Right lobe of liver (tissue), 4 donors: ENCODE measurements at regions not wholly inside any gene's neighbourhood (a gene's known extent, or its start where the extent isn't known, plus 50 kb on each side); places are given as distances from the start of the nearest gene placed in this dataset.

Experiments used
- CTCF ChIP-seq, 4 donors: fragments of 200-600 bp in 3 of 4; fragments of 450-650 bp in 1 of 4; IDR thresholded peaks; one replicate each; pipeline versions ENCODE4 v1.5.1 to v1.8.0; 2016 to 2022; ENCODE audit warnings: antibody characterized with exemption in 4 of 4, mild to moderate bottlenecking in 2 of 4
- POLR2A ChIP-seq: fragments of 450-650 bp; IDR thresholded peaks from one replicate; pipeline ENCODE4 v1.6.1; 2017; ENCODE audit warnings: antibody characterized with exemption, mild to moderate bottlenecking
- donor health status: DM: no; HTN: no; CAD: no.
- donor health status: DM: no; HTN: no; CAD: no.
- donor health status: DM: no; HTN: yes; CAD: no.

DNA sequence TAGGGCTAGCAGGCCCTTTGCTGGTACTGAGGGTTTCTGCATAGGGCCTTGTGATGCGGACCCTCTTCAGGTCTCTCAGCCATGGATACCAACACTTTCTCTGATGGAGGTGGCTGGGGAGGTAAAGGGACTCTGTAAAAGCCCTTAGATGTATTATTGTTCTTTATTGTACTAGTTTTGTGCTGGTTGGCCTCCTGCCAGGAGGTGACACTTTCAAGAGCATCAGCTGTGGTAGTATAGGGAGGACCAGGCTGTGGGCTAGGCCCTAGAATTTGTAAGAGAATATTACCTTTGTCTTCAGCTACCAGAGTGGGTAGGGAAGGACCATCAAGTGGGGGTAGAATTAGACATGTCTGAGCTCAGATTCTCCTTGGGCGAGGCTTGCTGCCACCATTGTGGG is 936.3 kb downstream of the CENPC start:
- TF ChIP-seq CTCF (IDR thresholded peaks at IDR 0.05), result no peak
- no peak for TF ChIP-seq POLR2A
